ENCODE measurements at regions not wholly inside any gene's neighbourhood (a gene's known extent, or its start where the extent isn't known, plus 50 kb on each side); places are given as distances from the start of the nearest gene placed in this dataset.
"Not testable (repeated sequence)": the region's sequence is repeated elsewhere in the genome, so short reads cannot be mapped to it uniquely, and the experiment has no call there.

GRCh38 chr3:194945508-194945907, 259.8 kb downstream of the FAM43A start:
- no peak for TF ChIP-seq EZH2 (IDR thresholded peaks at IDR 0.05; ENCODE audit: borderline replicate concordance, low read depth, low read length, severe bottlenecking)
- H3K9me3 ChIP-seq (ENCODE audit: insufficient read depth, low read length, severe bottlenecking): no peaks in the 10 kb centered on the region
- H2AFZ ChIP-seq (ENCODE audit: low read depth, low read length): no peak overlapping the region
- no peak overlapping the region for H3K4me3 ChIP-seq (ENCODE audit: low read depth in 1 of 2, low read length in 2 of 2)
- ATAC-seq (ENCODE audit: insufficient read depth, low read depth): no peak
- peaks cover 4% of the 10 kb centered on the region for H3K27me3 ChIP-seq (ENCODE audit: insufficient read depth, low read length, poor library complexity)
- no peaks in the 10 kb centered on the region for H3K79me2 ChIP-seq (ENCODE audit: insufficient read depth, low read length)
- no peak overlapping the region for H3K4me2 ChIP-seq (ENCODE audit: insufficient read depth, low read length)
- no peak overlapping the region for H3K27ac ChIP-seq (ENCODE audit: low read length)
- no peaks in the 10 kb centered on the region for H3K4me1 ChIP-seq (ENCODE audit: insufficient read depth, low read length)
- DNase-seq: no peak
- no peak overlapping the region for H3K9ac ChIP-seq (ENCODE audit: low read depth, low read length)
- no peaks in the 10 kb centered on the region for H3K36me3 ChIP-seq (ENCODE audit: insufficient read depth, low read length)
- no peaks in the 10 kb centered on the region; the same call in 1 of the 2 replicates for H4K20me1 ChIP-seq (ENCODE audit: insufficient read depth, low read length)

- H3K4me2 ChIP-seq (ENCODE audit: insufficient read depth, low read length): no peak overlapping the region
- no peak for DNase-seq
Observed at GRCh38 chr3:194946091-194946490, 260.4 kb downstream of the FAM43A start.

GRCh38 chr3:194949592-194949991, 263.9 kb downstream of the FAM43A start:
- no peaks in the 10 kb centered on the region for H3K4me1 ChIP-seq (ENCODE audit: insufficient read depth, low read length)
- no peak overlapping the region for H3K27ac ChIP-seq (ENCODE audit: low read length)
- H3K4me3 ChIP-seq (ENCODE audit: low read depth in 1 of 2, low read length in 2 of 2): no peak overlapping the region
- no peaks in the 10 kb centered on the region for H3K9me3 ChIP-seq (ENCODE audit: insufficient read depth, low read length, severe bottlenecking)
- ATAC-seq (ENCODE audit: insufficient read depth, low read depth): no peak
- H3K27me3 ChIP-seq (ENCODE audit: insufficient read depth, low read length, poor library complexity): peaks cover 4% of the 10 kb centered on the region
- H3K36me3 ChIP-seq (ENCODE audit: insufficient read depth, low read length): no peaks in the 10 kb centered on the region
- H3K9ac ChIP-seq (ENCODE audit: low read depth, low read length): no peak overlapping the region
- H4K20me1 ChIP-seq (ENCODE audit: insufficient read depth, low read length): no peaks in the 10 kb centered on the region
- DNase-seq: no peak
- no peaks in the 10 kb centered on the region for H3K79me2 ChIP-seq (ENCODE audit: insufficient read depth, low read length)
- no peak overlapping the region for H2AFZ ChIP-seq (ENCODE audit: low read depth, low read length)
- no peak for TF ChIP-seq EZH2 (IDR thresholded peaks at IDR 0.05; ENCODE audit: borderline replicate concordance, low read depth, low read length, severe bottlenecking)
- TF ChIP-seq, protein P1, sequence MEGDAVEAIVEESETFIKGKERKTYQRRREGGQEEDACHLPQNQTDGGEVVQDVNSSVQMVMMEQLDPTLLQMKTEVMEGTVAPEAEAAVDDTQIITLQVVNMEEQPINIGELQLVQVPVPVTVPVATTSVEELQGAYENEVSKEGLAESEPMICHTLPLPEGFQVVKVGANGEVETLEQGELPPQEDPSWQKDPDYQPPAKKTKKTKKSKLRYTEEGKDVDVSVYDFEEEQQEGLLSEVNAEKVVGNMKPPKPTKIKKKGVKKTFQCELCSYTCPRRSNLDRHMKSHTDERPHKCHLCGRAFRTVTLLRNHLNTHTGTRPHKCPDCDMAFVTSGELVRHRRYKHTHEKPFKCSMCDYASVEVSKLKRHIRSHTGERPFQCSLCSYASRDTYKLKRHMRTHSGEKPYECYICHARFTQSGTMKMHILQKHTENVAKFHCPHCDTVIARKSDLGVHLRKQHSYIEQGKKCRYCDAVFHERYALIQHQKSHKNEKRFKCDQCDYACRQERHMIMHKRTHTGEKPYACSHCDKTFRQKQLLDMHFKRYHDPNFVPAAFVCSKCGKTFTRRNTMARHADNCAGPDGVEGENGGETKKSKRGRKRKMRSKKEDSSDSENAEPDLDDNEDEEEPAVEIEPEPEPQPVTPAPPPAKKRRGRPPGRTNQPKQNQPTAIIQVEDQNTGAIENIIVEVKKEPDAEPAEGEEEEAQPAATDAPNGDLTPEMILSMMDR (IDR thresholded peaks at IDR 0.05; ENCODE audit: borderline replicate concordance, extremely low read depth, low read length, poor library complexity, severe bottlenecking): no peak
- no peak overlapping the region for H3K4me2 ChIP-seq (ENCODE audit: insufficient read depth, low read length)

More at GRCh38 chr3:194946091-194946490, 260.4 kb downstream of the FAM43A start:
- no peaks in the 10 kb centered on the region for H3K9me3 ChIP-seq (ENCODE audit: insufficient read depth, low read length, severe bottlenecking)
- H3K9ac ChIP-seq (ENCODE audit: low read depth, low read length): no peak overlapping the region
- no peaks in the 10 kb centered on the region for H3K36me3 ChIP-seq (ENCODE audit: insufficient read depth, low read length)
- H2AFZ ChIP-seq (ENCODE audit: low read depth, low read length): no peak overlapping the region
- no peaks in the 10 kb centered on the region for H3K4me1 ChIP-seq (ENCODE audit: insufficient read depth, low read length)
- no peaks in the 10 kb centered on the region; the same call in 1 of the 2 replicates for H4K20me1 ChIP-seq (ENCODE audit: insufficient read depth, low read length)
- no peak overlapping the region for H3K4me3 ChIP-seq (ENCODE audit: low read depth in 1 of 2, low read length in 2 of 2)
- ATAC-seq (ENCODE audit: insufficient read depth, low read depth): no peak
- no peak overlapping the region for H3K27ac ChIP-seq (ENCODE audit: low read length)
- TF ChIP-seq, protein P1 (IDR thresholded peaks at IDR 0.05; ENCODE audit: borderline replicate concordance, extremely low read depth, low read length, poor library complexity, severe bottlenecking): no peak
- no peak for TF ChIP-seq EZH2 (IDR thresholded peaks at IDR 0.05; ENCODE audit: borderline replicate concordance, low read depth, low read length, severe bottlenecking)
- H3K79me2 ChIP-seq (ENCODE audit: insufficient read depth, low read length): no peaks in the 10 kb centered on the region
- peaks cover 4% of the 10 kb centered on the region for H3K27me3 ChIP-seq (ENCODE audit: insufficient read depth, low read length, poor library complexity)

- Histone ChIP-seq H3K9me3 (ENCODE audit: insufficient read depth, low read length, severe bottlenecking) (no peaks in the 10 kb centered on the region), H3K27me3 (ENCODE audit: insufficient read depth, low read length, poor library complexity) (peaks cover 11% of the 10 kb centered on the region)
- TF ChIP-seq, protein P1 (IDR thresholded peaks at IDR 0.05; ENCODE audit: borderline replicate concordance, extremely low read depth, low read length, poor library complexity, severe bottlenecking): no peak
- no peak for TF ChIP-seq EZH2 (IDR thresholded peaks at IDR 0.05; ENCODE audit: borderline replicate concordance, low read depth, low read length, severe bottlenecking)
Observed at GRCh38 chr3:194950906-194951628, 265.4 kb downstream of the FAM43A start.

DNA sequence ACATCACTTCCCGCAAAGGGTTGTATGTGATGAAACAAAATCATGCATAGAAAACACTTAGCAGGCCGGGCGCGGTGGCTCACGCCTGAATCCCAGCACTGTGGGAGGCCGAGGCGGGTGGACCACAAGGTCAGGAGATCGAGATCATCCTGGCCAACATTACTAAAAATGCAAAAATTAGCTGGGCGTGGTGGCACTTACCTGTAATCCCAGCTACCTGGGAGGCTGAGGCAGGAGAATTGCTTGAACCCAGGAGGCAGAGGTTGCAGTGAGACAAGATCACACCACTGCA, 265.9 kb downstream of the FAM43A start:
- DNase-seq; H3K4me3 ChIP-seq (ENCODE audit: low read depth in 1 of 2, low read length in 2 of 2); H2AFZ ChIP-seq (ENCODE audit: low read depth, low read length); H3K9me3 ChIP-seq (ENCODE audit: insufficient read depth, low read length, severe bottlenecking); H3K79me2 ChIP-seq (ENCODE audit: insufficient read depth, low read length); H3K4me2 ChIP-seq (ENCODE audit: insufficient read depth, low read length); H4K20me1 ChIP-seq (ENCODE audit: insufficient read depth, low read length); ATAC-seq (ENCODE audit: insufficient read depth, low read depth); H3K4me1 ChIP-seq (ENCODE audit: insufficient read depth, low read length); H3K9ac ChIP-seq (ENCODE audit: low read depth, low read length); H3K27ac ChIP-seq (ENCODE audit: low read length); H3K36me3 ChIP-seq (ENCODE audit: insufficient read depth, low read length): not testable (repeated sequence)
- H3K27me3 ChIP-seq (ENCODE audit: insufficient read depth, low read length, poor library complexity): peaks cover 11% of the 10 kb centered on the region

More at GRCh38 chr3:194950906-194951628, 265.4 kb downstream of the FAM43A start:
- Histone ChIP-seq H3K4me2 (ENCODE audit: insufficient read depth, low read length) (no peak overlapping the region), H3K36me3 (ENCODE audit: insufficient read depth, low read length) (no peaks in the 10 kb centered on the region), H3K27ac (ENCODE audit: low read length) (no peak overlapping the region), H3K4me1 (ENCODE audit: insufficient read depth, low read length) (no peaks in the 10 kb centered on the region), H3K79me2 (ENCODE audit: insufficient read depth, low read length) (no peaks in the 10 kb centered on the region), H4K20me1 (ENCODE audit: insufficient read depth, low read length) (no peaks in the 10 kb centered on the region), H3K9ac (ENCODE audit: low read depth, low read length) (no peak overlapping the region), H3K4me3 (ENCODE audit: low read depth in 1 of 2, low read length in 2 of 2) (no peak overlapping the region), H2AFZ (ENCODE audit: low read depth, low read length) (no peak overlapping the region)
- DNase-seq (no peak), ATAC-seq (ENCODE audit: insufficient read depth, low read depth) (no peak)
